ENCODE measurements at regions not wholly inside any gene's neighbourhood (a gene's known extent, or its start where the extent isn't known, plus 50 kb on each side); places are given as distances from the start of the nearest gene placed in this dataset.
A peak's percentile ranks its signal among the peaks of the same experiment; 100 is the strongest.
"Not testable (repeated sequence)": the region's sequence is repeated elsewhere in the genome, so short reads cannot be mapped to it uniquely, and the experiment has no call there.

DNA sequence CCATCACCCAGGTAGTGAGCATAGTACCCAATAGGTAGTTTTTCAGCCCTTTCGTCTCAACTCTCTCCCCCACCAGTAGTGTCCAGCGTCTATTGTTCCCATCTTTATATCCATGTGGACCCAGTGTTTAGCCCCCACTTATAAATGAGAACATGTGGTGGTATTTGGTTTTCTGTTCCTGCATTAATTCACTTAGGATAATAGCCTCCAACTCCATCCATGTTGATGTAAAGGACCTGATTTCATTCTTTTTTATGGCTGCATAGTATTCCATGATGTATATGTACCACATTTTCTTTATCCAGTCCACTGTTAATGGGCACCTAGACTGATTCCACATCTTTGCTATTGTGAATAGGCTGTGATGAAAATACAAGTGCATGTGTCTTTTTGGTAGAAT is 51.3 kb downstream of the NACA2 start:
- not testable (repeated sequence) for H3K27me3 ChIP-seq; ATAC-seq (ENCODE audit: low FRiP score in 2 of 2); H3K27ac ChIP-seq; H3K4me3 ChIP-seq; H3K9me3 ChIP-seq; H3K36me3 ChIP-seq; H3K4me1 ChIP-seq; DNase-seq
- WGBS, 2 donors: 90 to 100% methylated on average over 2 of the region's 2 CpGs

- Histone ChIP-seq H3K36me3 (no peaks in the 10 kb centered on the region), H3K27me3 (no peaks in the 10 kb centered on the region), H3K4me1 (no peaks in the 10 kb centered on the region), H3K27ac (no peak overlapping the region), H3K9me3 (peaks cover 0 to 9% (median 4%) of the 10 kb centered on the region in 4 donors), H3K4me3 (no peak overlapping the region)
- DNase-seq (no peak), ATAC-seq (ENCODE audit: low FRiP score in 2 of 2) (no peak)
- TF ChIP-seq POLR2A (IDR thresholded peaks at IDR 0.05) (no peak), EP300 (IDR thresholded peaks at IDR 0.05) (no peak), POLR2AphosphoS5 (IDR thresholded peaks at IDR 0.05) (no peak)
- TF ChIP-seq, protein P1, sequence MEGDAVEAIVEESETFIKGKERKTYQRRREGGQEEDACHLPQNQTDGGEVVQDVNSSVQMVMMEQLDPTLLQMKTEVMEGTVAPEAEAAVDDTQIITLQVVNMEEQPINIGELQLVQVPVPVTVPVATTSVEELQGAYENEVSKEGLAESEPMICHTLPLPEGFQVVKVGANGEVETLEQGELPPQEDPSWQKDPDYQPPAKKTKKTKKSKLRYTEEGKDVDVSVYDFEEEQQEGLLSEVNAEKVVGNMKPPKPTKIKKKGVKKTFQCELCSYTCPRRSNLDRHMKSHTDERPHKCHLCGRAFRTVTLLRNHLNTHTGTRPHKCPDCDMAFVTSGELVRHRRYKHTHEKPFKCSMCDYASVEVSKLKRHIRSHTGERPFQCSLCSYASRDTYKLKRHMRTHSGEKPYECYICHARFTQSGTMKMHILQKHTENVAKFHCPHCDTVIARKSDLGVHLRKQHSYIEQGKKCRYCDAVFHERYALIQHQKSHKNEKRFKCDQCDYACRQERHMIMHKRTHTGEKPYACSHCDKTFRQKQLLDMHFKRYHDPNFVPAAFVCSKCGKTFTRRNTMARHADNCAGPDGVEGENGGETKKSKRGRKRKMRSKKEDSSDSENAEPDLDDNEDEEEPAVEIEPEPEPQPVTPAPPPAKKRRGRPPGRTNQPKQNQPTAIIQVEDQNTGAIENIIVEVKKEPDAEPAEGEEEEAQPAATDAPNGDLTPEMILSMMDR (IDR thresholded peaks at IDR 0.05): no peak
Observed at GRCh38 chr17:61538480-61538879, 52.5 kb downstream of the NACA2 start.

- TF ChIP-seq EP300 (IDR thresholded peaks at IDR 0.05) (no peak), POLR2AphosphoS5 (IDR thresholded peaks at IDR 0.05) (no peak), POLR2A (IDR thresholded peaks at IDR 0.05) (no peak)
- TF ChIP-seq, protein P1 (IDR thresholded peaks at IDR 0.05): no peak
- no peak overlapping the region for H3K4me3 ChIP-seq
- ATAC-seq (ENCODE audit: low FRiP score in 2 of 2) (no peak), DNase-seq (no peak)
- no peaks in the 10 kb centered on the region for H3K27me3 ChIP-seq
- H3K4me1 ChIP-seq: no peaks in the 10 kb centered on the region
- H3K36me3 ChIP-seq: no peaks in the 10 kb centered on the region
- H3K27ac ChIP-seq: no peak overlapping the region
- H3K9me3 ChIP-seq: peaks cover 0 to 9% (median 4%) of the 10 kb centered on the region in 4 donors
- WGBS, 2 donors: 84 to 89% methylated on average over 8 of the region's 8 CpGs
Observed at GRCh38 chr17:61537264-61537771, 53.7 kb downstream of the NACA2 start.

DNA sequence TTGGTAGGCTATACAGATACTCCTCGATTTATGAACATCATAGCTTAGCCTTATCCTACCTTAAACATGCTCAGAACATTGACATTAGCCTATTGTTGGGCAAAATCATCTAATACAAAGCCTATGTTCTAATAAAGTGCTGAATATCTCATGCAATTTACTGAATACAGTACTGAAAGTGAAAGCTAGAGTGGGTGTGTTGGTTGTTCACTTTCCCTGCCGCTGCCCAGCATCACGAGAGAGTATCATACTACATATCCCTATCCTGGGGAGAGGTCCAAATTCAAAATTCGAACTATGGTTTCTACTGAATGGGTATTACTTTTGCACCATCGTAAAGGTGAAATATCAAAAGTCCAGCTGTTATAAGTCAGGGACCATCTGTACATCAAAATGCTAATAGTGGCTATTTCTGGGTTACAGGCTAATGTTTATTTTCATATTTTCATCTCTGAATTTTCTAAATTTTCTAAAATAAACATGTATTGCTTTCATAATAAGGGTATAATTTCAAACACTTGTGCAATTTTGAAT is 54.5 kb downstream of the NACA2 start:
- TF ChIP-seq POLR2A (IDR thresholded peaks at IDR 0.05): no peak
- TF ChIP-seq, protein P1 (IDR thresholded peaks at IDR 0.05): no peak
- TF ChIP-seq POLR2AphosphoS5 (IDR thresholded peaks at IDR 0.05): no peak
- no peak for TF ChIP-seq EP300 (IDR thresholded peaks at IDR 0.05)

More for the DNA sequence above, 54.5 kb downstream of the NACA2 start:
- H3K27ac ChIP-seq: no peak overlapping the region
- peaks cover 0 to 8% (median 3%) of the 10 kb centered on the region in 4 donors for H3K9me3 ChIP-seq
- peak overlapping the region in 2 of 4 donors; percentile 11 to 30 for H3K4me3 ChIP-seq
- H3K4me1 ChIP-seq: no peaks in the 10 kb centered on the region
- WGBS, 2 donors: 49 to 64% methylated on average over 5 of the region's 5 CpGs
- no peak for ATAC-seq (ENCODE audit: low FRiP score in 2 of 2)
- no peaks in the 10 kb centered on the region for H3K36me3 ChIP-seq
- DNase-seq: no peak
- no peaks in the 10 kb centered on the region for H3K27me3 ChIP-seq
